H9 (cell line): ENCODE measurements at regions not wholly inside any gene's neighbourhood (a gene's known extent, or its start where the extent isn't known, plus 50 kb on each side); places are given as distances from the start of the nearest gene placed in this dataset.

Experiments
- DNase-seq: peaks from one replicate; pipeline ENCODE4 v3.0.0-alpha.2; 2017
- H2AFZ ChIP-seq: one replicate; pipeline ENCODE4 v1.6.1; 2013; ENCODE audit warnings: mild to moderate bottlenecking, low read length, control low read depth, moderate library complexity
- H2AK5ac ChIP-seq: 2 replicates; pipeline ENCODE4 v1.6.1; 2013; ENCODE audit warnings: low read length, control low read depth, mixed read lengths; ENCODE audit not compliant: insufficient read length
- H2BK120ac ChIP-seq: one replicate; pipeline ENCODE4 v1.6.1; 2013; ENCODE audit warnings: low read depth, mild to moderate bottlenecking, low read length, control low read depth, inconsistent platforms; ENCODE audit not compliant: poor library complexity, severe bottlenecking
- H2BK12ac ChIP-seq: 2 replicates; pipeline ENCODE4 v1.6.1; 2013; ENCODE audit warnings: low read length, control low read depth, mixed read lengths, low read depth; ENCODE audit not compliant: insufficient read length
- H2BK15ac ChIP-seq: 2 replicates; pipeline ENCODE4 v1.6.1; 2013; ENCODE audit warnings: low read depth, low read length, control low read depth
- H2BK20ac ChIP-seq: one replicate; pipeline ENCODE4 v1.6.1; 2013; ENCODE audit warnings: low read depth, mild to moderate bottlenecking, low read length, control low read depth, inconsistent platforms; ENCODE audit not compliant: poor library complexity, severe bottlenecking
- H2BK5ac ChIP-seq: 2 replicates; pipeline ENCODE4 v1.6.1; 2013; ENCODE audit warnings: low read length, control low read depth, mixed read lengths; ENCODE audit not compliant: insufficient read length
- H3K14ac ChIP-seq: 2 replicates; pipeline ENCODE4 v1.6.1; 2013; ENCODE audit warnings: low read length, control low read depth; ENCODE audit not compliant: insufficient read depth
- H3K18ac ChIP-seq: 2 replicates; pipeline ENCODE4 v1.6.1; 2013; ENCODE audit warnings: low read depth, mild to moderate bottlenecking, mixed read lengths, low read length, control low read depth; ENCODE audit not compliant: insufficient read length
- H3K23ac ChIP-seq: 2 replicates; pipeline ENCODE4 v1.6.1; 2013; ENCODE audit warnings: low read length, control low read depth, mixed read lengths, low read depth; ENCODE audit not compliant: insufficient read length
- H3K23me2 ChIP-seq: 2 replicates; pipeline ENCODE4 v1.6.1; 2013; ENCODE audit warnings: low read depth, mild to moderate bottlenecking, mixed read lengths, low read length, control low read depth; ENCODE audit not compliant: insufficient read length, poor library complexity, severe bottlenecking
- H3K27ac ChIP-seq: 2 replicates; pipeline ENCODE4 v1.5.1; 2013; ENCODE audit warnings: low read length, control low read depth, mixed read lengths, low read depth; ENCODE audit not compliant: insufficient read length
- H3K27me3 ChIP-seq: 2 replicates; pipeline ENCODE4 v1.6.1; 2013; ENCODE audit warnings: low read length, control low read depth, inconsistent platforms; ENCODE audit not compliant: insufficient read depth
- H3K4ac ChIP-seq: 2 replicates; pipeline ENCODE4 v1.6.1; 2013; ENCODE audit warnings: low read depth, mild to moderate bottlenecking, control low read depth, inconsistent platforms, low read length, moderate library complexity
- H3K4me1 ChIP-seq: 2 replicates; pipeline ENCODE4 v1.6.1; 2013; ENCODE audit warnings: low read length, control low read depth, inconsistent platforms; ENCODE audit not compliant: insufficient read depth
- H3K4me2 ChIP-seq: 2 replicates; pipeline ENCODE4 v1.6.1; 2013; ENCODE audit warnings: low read length, control low read depth, mixed read lengths; ENCODE audit not compliant: insufficient read length, insufficient read depth
- H3K56ac ChIP-seq: 2 replicates; pipeline ENCODE4 v1.6.1; 2013; ENCODE audit warnings: low read depth, mild to moderate bottlenecking, mixed read lengths, low read length, control low read depth; ENCODE audit not compliant: insufficient read length
- H3K79me1 ChIP-seq: 2 replicates; pipeline ENCODE4 v1.6.1; 2013; ENCODE audit warnings: low read depth, mild to moderate bottlenecking, moderate library complexity, low read length, control low read depth, inconsistent platforms; ENCODE audit not compliant: insufficient read depth, poor library complexity, severe bottlenecking
- H3K79me2 ChIP-seq: 2 replicates; pipeline ENCODE4 v1.6.1; 2013; ENCODE audit warnings: low read length, control low read depth, inconsistent platforms; ENCODE audit not compliant: insufficient read depth
- H3K9ac ChIP-seq: 2 replicates; pipeline ENCODE4 v1.6.1; 2013; ENCODE audit warnings: low read length, control low read depth, mixed read lengths; ENCODE audit not compliant: insufficient read length; ENCODE audit errors: extremely low read depth
- H3K9me3 ChIP-seq: one replicate; pipeline ENCODE4 v1.6.1; 2013; ENCODE audit warnings: low read depth, low read length, inconsistent platforms; ENCODE audit not compliant: control insufficient read depth
- H3T11ph ChIP-seq: one replicate; pipeline ENCODE4 v1.6.1; 2013; ENCODE audit warnings: mild to moderate bottlenecking, low read length, control low read depth, inconsistent platforms
- H4K20me1 ChIP-seq: one replicate; pipeline ENCODE4 v1.6.1; 2013; ENCODE audit not compliant: control insufficient read depth, insufficient read length, insufficient read depth
- H4K5ac ChIP-seq: 2 replicates; pipeline ENCODE4 v1.6.1; 2013; ENCODE audit warnings: low read depth, mild to moderate bottlenecking, mixed read lengths, low read length, control low read depth; ENCODE audit not compliant: insufficient read length
- H4K8ac ChIP-seq: replicated peaks from 2 replicates; pipeline ENCODE4 v1.6.1; 2013; ENCODE audit warnings: low read length, control low read depth, mixed read lengths, low read depth; ENCODE audit not compliant: insufficient read length
- H4K91ac ChIP-seq: 2 replicates; pipeline ENCODE4 v1.6.1; 2013; ENCODE audit warnings: low read depth, mild to moderate bottlenecking, moderate library complexity, mixed read lengths, low read length, control low read depth; ENCODE audit not compliant: insufficient read length
- H3K27ac Mint-ChIP-seq, 3 experiments: 2 replicates in 2 of 3; 3 replicates in 1 of 3; pipeline ENCODE4 v1.8.0; 2020 to 2021; ENCODE audit warnings: mixed read lengths in 3 of 3, mild to moderate bottlenecking in 1 of 3, moderate library complexity in 1 of 3
- H3K27me3 Mint-ChIP-seq: 2 replicates; pipeline ENCODE4 v1.8.0; 2021; ENCODE audit warnings: low read depth, mild to moderate bottlenecking, moderate library complexity, mixed read lengths
- H3K36me3 Mint-ChIP-seq, 3 experiments: 2 replicates in 2 of 3; 3 replicates in 1 of 3; pipeline ENCODE4 v1.8.0; 2020 to 2021; ENCODE audit warnings: low read depth in 3 of 3, mixed read lengths in 3 of 3; ENCODE audit not compliant: insufficient read depth in 1 of 3
- H3K4me1 Mint-ChIP-seq, 2 experiments: 2 replicates each; pipeline ENCODE4 v1.8.0; 2020; ENCODE audit warnings: mixed read lengths in 2 of 2
- H3K4me3 Mint-ChIP-seq, 2 experiments: 2 replicates in 1 of 2; 3 replicates in 1 of 2; pipeline ENCODE4 v1.8.0; 2020 to 2021; ENCODE audit warnings: mild to moderate bottlenecking in 2 of 2, mixed read lengths in 2 of 2, moderate library complexity in 1 of 2
- H3K9me3 Mint-ChIP-seq, 2 experiments: 2 replicates in 1 of 2; 3 replicates in 1 of 2; pipeline ENCODE4 v1.8.0; 2020; ENCODE audit warnings: mild to moderate bottlenecking in 2 of 2, mixed read lengths in 2 of 2, moderate library complexity in 1 of 2
- CTCF ChIP-seq: fragments of 200-600 bp; sonication (generic); conservative IDR thresholded peaks from 3 replicates; pipeline ENCODE4 v1.8.0; 2021; ENCODE audit warnings: antibody characterized with exemption, mild to moderate bottlenecking
- WGBS: extraction: QIAGEN DNeasy Blood & Tissue Kit; methylation state at CpG from one replicate; pipeline ENCODE4 v1.1.7; 2013; ENCODE audit warnings: missing lambda C conversion rate, low lambda C conversion rate, mixed read lengths; ENCODE audit not compliant: insufficient read length; ENCODE audit errors: extremely low coverage; 5-methylcytosine and 5-hydroxymethylcytosine counted together

- Histone ChIP-seq H3K23ac (no peak overlapping the region), H2BK15ac (no peak overlapping the region), H2BK20ac (no peak overlapping the region), H3K9me3 (no peaks in the 10 kb centered on the region), H3K4ac (no peak overlapping the region), H3K79me1 (no peaks in the 10 kb centered on the region), H3K27me3 (no peaks in the 10 kb centered on the region), H3K4me2 (no peak overlapping the region), H3K56ac (no peak overlapping the region), H2BK120ac (no peak overlapping the region), H4K8ac (no peak overlapping the region), H2AFZ (no peak overlapping the region), H2BK5ac (no peak overlapping the region), H3K4me1 (no peaks in the 10 kb centered on the region), H3K18ac (no peak overlapping the region), H2BK12ac (no peak overlapping the region), H3K23me2 (no peaks in the 10 kb centered on the region), H3K9ac (no peak overlapping the region), H3K14ac (no peak overlapping the region), H4K91ac (no peak overlapping the region), H3K27ac (no peak overlapping the region), H4K5ac (no peak overlapping the region), H2AK5ac (no peak overlapping the region), H3T11ph (no peak overlapping the region), H4K20me1 (no peaks in the 10 kb centered on the region), H3K79me2 (no peaks in the 10 kb centered on the region)
- Mint-ChIP-seq H3K36me3 (peaks cover 0 to 2% (median 0%) of the 10 kb centered on the region in 3 experiments; a peak in 2 of 7 replicates), H3K9me3 (peaks cover 0 to 6% of the 10 kb centered on the region in 2 experiments; a peak in 3 of 5 replicates), H3K4me1 (no peaks in the 10 kb centered on the region), H3K27ac (no peak overlapping the region), H3K27me3 (no peaks in the 10 kb centered on the region), H3K4me3 (no peak overlapping the region)
- TF ChIP-seq CTCF: no peak
- WGBS: no CpG with 5 or more reads among the region's 34 CpGs
- DNase-seq: no peak
These were observed 80.8 kb upstream of the EYS start for GRCh38 chr6:65787787-65788186.
